Suprapubic skin (tissue), 4 donors: ENCODE measurements at regions not wholly inside any gene's neighbourhood (a gene's known extent, or its start where the extent isn't known, plus 50 kb on each side); places are given as distances from the start of the nearest gene placed in this dataset.

ENCODE experiments used
- CTCF ChIP-seq, 2 donors: fragments of 200-600 bp in 1 of 2; fragments of 450-650 bp in 1 of 2; sonication (generic) in 1 of 2; IDR thresholded peaks; one replicate each; pipeline ENCODE4 v1.5.1; 2016 to 2019; ENCODE audit warnings: antibody characterized with exemption in 2 of 2, mild to moderate bottlenecking in 1 of 2, moderate library complexity in 1 of 2
- POLR2A ChIP-seq, 2 donors: fragments of 450-650 bp; IDR thresholded peaks; one replicate each; pipeline ENCODE4 v1.6.1; 2017; ENCODE audit warnings: antibody characterized with exemption in 2 of 2, mild to moderate bottlenecking in 2 of 2, moderate library complexity in 2 of 2
- POLR2AphosphoS5 ChIP-seq, 3 donors: sonication (generic); formaldehyde crosslinking; IDR thresholded peaks; one replicate each; pipeline ENCODE4 v1.6.1; 2017; ENCODE audit warnings: antibody characterized with exemption in 3 of 3

- TF ChIP-seq CTCF (IDR thresholded peaks at IDR 0.05): no peak
- TF ChIP-seq POLR2AphosphoS5 (IDR thresholded peaks at IDR 0.05): no peak
- no peak for TF ChIP-seq POLR2A (IDR thresholded peaks at IDR 0.05)
Observed at GRCh38 chr6:167700199-167700598, 126.5 kb upstream of the AFDN start.
